ENCODE measurements at regions not wholly inside any gene's neighbourhood (a gene's known extent, or its start where the extent isn't known, plus 50 kb on each side); places are given as distances from the start of the nearest gene placed in this dataset.

- CTCF ChIA-PET = interaction anchor here (0.8 kb wide), 1 partner anchor 47 kb away, joined by 3 read pairs; no protein-coding TSS in a partner anchor
- Mint-ChIP-seq H3K4me3 (ENCODE audit: unreplicated experiment) (no peak overlapping the region), H3K36me3 (ENCODE audit: insufficient read depth, unreplicated experiment) (no peaks in the 10 kb centered on the region), H3K27me3 (ENCODE audit: insufficient read depth, unreplicated experiment) (peaks cover 28% of the 10 kb centered on the region), H3K4me1 (ENCODE audit: insufficient read depth, unreplicated experiment) (no peaks in the 10 kb centered on the region), H3K27ac (ENCODE audit: low read depth, unreplicated experiment) (no peak overlapping the region), H3K9me3 (ENCODE audit: unreplicated experiment) (no peaks in the 10 kb centered on the region)
- no TSS peak for BruUV-seq (replicated peaks)
- POLR2A ChIA-PET = interaction anchor here (0.6 kb wide), 2 partner anchors 11 to 57 kb away, joined by 4 read pairs; no protein-coding TSS in a partner anchor
- no peak for TF ChIP-seq CTCF (IDR thresholded peaks at IDR 0.05; ENCODE audit: unreplicated experiment)
- no peak for DNase-seq (ENCODE audit: unreplicated experiment)
- intact Hi-C loops (cut with micrococcal nuclease) = no loop called here
Measured at GRCh38 chr1:11596295-11596694, 57.9 kb downstream of the FBXO2 start.

GRCh38 chr1:11595285-11595684 is 58.9 kb downstream of the FBXO2 start:
- no peak overlapping the region for H3K27ac Mint-ChIP-seq (ENCODE audit: low read depth, unreplicated experiment)
- H3K27me3 Mint-ChIP-seq (ENCODE audit: insufficient read depth, unreplicated experiment) = peaks cover 28% of the 10 kb centered on the region
- DNase-seq (ENCODE audit: unreplicated experiment) = no peak
- H3K4me3 Mint-ChIP-seq (ENCODE audit: unreplicated experiment) = no peak overlapping the region
- no peaks in the 10 kb centered on the region for H3K4me1 Mint-ChIP-seq (ENCODE audit: insufficient read depth, unreplicated experiment)
- POLR2A ChIA-PET = interaction anchor here (0.6 kb wide), 1 partner anchor 983 kb away, joined by 3 read pairs; no protein-coding TSS in a partner anchor
- CTCF ChIA-PET = interaction anchor here (0.6 kb wide), 1 partner anchor 9 kb away, joined by 3 read pairs; no protein-coding TSS in a partner anchor
- intact Hi-C loops (cut with micrococcal nuclease) = no loop called here
- BruUV-seq (replicated peaks) = no TSS peak
- TF ChIP-seq CTCF (IDR thresholded peaks at IDR 0.05; ENCODE audit: unreplicated experiment) = no peak
- no peaks in the 10 kb centered on the region for H3K9me3 Mint-ChIP-seq (ENCODE audit: unreplicated experiment)
- H3K36me3 Mint-ChIP-seq (ENCODE audit: insufficient read depth, unreplicated experiment) = no peaks in the 10 kb centered on the region

DNA sequence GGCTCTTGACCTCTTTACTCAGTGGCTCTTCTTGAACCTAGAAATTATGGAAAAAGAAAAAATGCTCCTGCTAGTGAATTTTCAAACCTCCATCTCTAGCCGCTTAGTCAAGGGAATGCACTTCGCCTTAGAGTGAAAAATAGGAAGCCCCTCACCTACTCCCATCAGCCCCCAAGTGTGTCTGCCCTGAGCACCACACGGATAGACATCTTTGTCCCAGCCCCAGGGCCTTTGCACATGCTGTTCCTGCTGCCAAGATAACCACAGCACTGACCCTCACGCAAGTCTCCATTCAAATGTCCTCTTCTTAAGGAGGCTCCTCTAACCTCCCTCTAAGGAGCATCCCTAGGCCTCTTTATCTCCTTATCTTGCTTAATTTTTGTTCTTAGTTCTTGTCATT is 59.6 kb downstream of the FBXO2 start:
- TF ChIP-seq CTCF (IDR thresholded peaks at IDR 0.05; ENCODE audit: unreplicated experiment) = no peak
- POLR2A ChIA-PET = no interaction called here
- intact Hi-C loops (cut with micrococcal nuclease) = no loop called here
- CTCF ChIA-PET = interaction anchor here (0.7 kb wide), 1 partner anchor 87 kb away, joined by 3 read pairs; no protein-coding TSS in a partner anchor
- Mint-ChIP-seq H3K36me3 (ENCODE audit: insufficient read depth, unreplicated experiment) (no peaks in the 10 kb centered on the region), H3K9me3 (ENCODE audit: unreplicated experiment) (no peaks in the 10 kb centered on the region), H3K27ac (ENCODE audit: low read depth, unreplicated experiment) (no peak overlapping the region), H3K27me3 (ENCODE audit: insufficient read depth, unreplicated experiment) (peaks cover 28% of the 10 kb centered on the region), H3K4me3 (ENCODE audit: unreplicated experiment) (no peak overlapping the region), H3K4me1 (ENCODE audit: insufficient read depth, unreplicated experiment) (no peaks in the 10 kb centered on the region)
- BruUV-seq (replicated peaks) = no TSS peak
- DNase-seq (ENCODE audit: unreplicated experiment) = no peak

DNA sequence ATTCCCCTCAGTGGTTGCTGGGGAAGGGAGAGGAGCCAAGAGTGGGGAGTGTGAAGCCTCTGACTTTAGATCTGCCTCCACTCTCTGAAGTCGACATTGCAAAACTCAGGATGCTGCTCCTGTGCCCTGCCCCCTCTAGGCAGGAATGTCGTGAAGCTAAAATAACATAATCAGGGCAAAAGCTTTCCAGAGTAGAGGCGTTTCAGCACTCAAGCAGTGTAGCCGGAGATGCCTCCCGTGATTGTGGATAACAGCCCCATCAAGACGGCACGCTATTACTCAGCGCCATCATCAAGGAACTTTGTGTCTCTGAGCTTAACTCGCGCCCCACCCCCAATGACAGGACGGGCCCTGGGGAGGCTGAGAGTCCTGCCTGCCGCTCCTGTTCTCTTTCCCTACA is 60.0 kb downstream of the FBXO2 start:
- no peak for DNase-seq (ENCODE audit: unreplicated experiment)
- H3K4me3 Mint-ChIP-seq (ENCODE audit: unreplicated experiment) = no peak overlapping the region
- no peaks in the 10 kb centered on the region for H3K9me3 Mint-ChIP-seq (ENCODE audit: unreplicated experiment)
- intact Hi-C loops (cut with micrococcal nuclease) = no loop called here
- ChIA-PET CTCF (interaction anchor here (0.7 kb wide), 2 partner anchors 18 to 88 kb away, joined by 3 read pairs; no protein-coding TSS in a partner anchor), POLR2A (interaction anchor here (0.7 kb wide), 1 partner anchor 274 kb away, joined by 3 read pairs; no protein-coding TSS in a partner anchor)
- no peak for TF ChIP-seq CTCF (IDR thresholded peaks at IDR 0.05; ENCODE audit: unreplicated experiment)
- peaks cover 28% of the 10 kb centered on the region for H3K27me3 Mint-ChIP-seq (ENCODE audit: insufficient read depth, unreplicated experiment)
- no peaks in the 10 kb centered on the region for H3K4me1 Mint-ChIP-seq (ENCODE audit: insufficient read depth, unreplicated experiment)
- no peak overlapping the region for H3K27ac Mint-ChIP-seq (ENCODE audit: low read depth, unreplicated experiment)
- no TSS peak for BruUV-seq (replicated peaks)
- no peaks in the 10 kb centered on the region for H3K36me3 Mint-ChIP-seq (ENCODE audit: insufficient read depth, unreplicated experiment)
